Naive thymus-derived CD4-positive, alpha-beta T cell (primary cell): ENCODE measurements at regions not wholly inside any gene's neighbourhood (a gene's known extent, or its start where the extent isn't known, plus 50 kb on each side); places are given as distances from the start of the nearest gene placed in this dataset.
"Not testable (repeated sequence)": the region's sequence is repeated elsewhere in the genome, so short reads cannot be mapped to it uniquely, and the experiment has no call there.

ENCODE experiments used
- ATAC-seq: fragments of 150-1000 bp; cut with Tn5 transposase; 2 replicates; pipeline ENCODE4 v1.10.0; 2021; ENCODE audit warnings: mild to moderate bottlenecking, moderate library complexity
- CTCF ChIA-PET: fragments of 350-600 bp; sonication (Branson Sonifier 250); formaldehyde crosslinking; loops from one replicate; lab custom pipeline; 2021; ENCODE audit warnings: antibody characterized with exemption; lab: Charles Lee
- POLR2A ChIA-PET: fragments of 350-600 bp; sonication (Branson Sonifier 250); formaldehyde crosslinking; loops from one replicate; lab custom pipeline; 2021; ENCODE audit warnings: antibody characterized with exemption, inconsistent platforms; lab: Charles Lee
- DNase-seq, 9 donors: peaks; one replicate each; pipeline versions ENCODE4 v3.0.0 to v3.0.0-alpha.2; 2020 to 2022; ENCODE audit warnings: mixed read lengths in 1 of 9
- H3K27ac ChIP-seq: one replicate; pipeline ENCODE4 v1.7.0; 2013; ENCODE audit warnings: mild to moderate bottlenecking, low read depth, low read length, moderate library complexity
- H3K27me3 ChIP-seq, 2 donors: one replicate each; pipeline ENCODE4 v1.7.0; 2013; ENCODE audit warnings: low read length in 2 of 2, mild to moderate bottlenecking in 2 of 2, moderate library complexity in 2 of 2; ENCODE audit not compliant: control insufficient read depth in 2 of 2, insufficient read depth in 2 of 2
- H3K36me3 ChIP-seq, 3 experiments: 1 replicate in 2 of 3; 2 replicates in 1 of 3; pipeline ENCODE4 v1.7.0; 2013; ENCODE audit warnings: low read length in 3 of 3, mild to moderate bottlenecking in 3 of 3, moderate library complexity in 1 of 3; ENCODE audit not compliant: insufficient read depth in 3 of 3, control insufficient read depth in 2 of 3
- H3K4me1 ChIP-seq, 2 donors: one replicate each; pipeline ENCODE4 v1.7.0; 2013; ENCODE audit warnings: low read length in 2 of 2, mild to moderate bottlenecking in 2 of 2, moderate library complexity in 1 of 2; ENCODE audit not compliant: control insufficient read depth in 2 of 2, insufficient read depth in 2 of 2
- H3K4me3 ChIP-seq: 2 replicates; pipeline ENCODE4 v1.7.0; 2013; ENCODE audit warnings: mild to moderate bottlenecking, low read length
- H3K9me3 ChIP-seq, 3 experiments: 1 replicate in 2 of 3; 2 replicates in 1 of 3; pipeline ENCODE4 v1.7.0; 2013; ENCODE audit warnings: low read length in 3 of 3; ENCODE audit not compliant: control insufficient read depth in 2 of 3
- H3K27ac Mint-ChIP-seq, 9 donors: one replicate each; pipeline ENCODE4 v1.8.0; 2020 to 2022; ENCODE audit warnings: mixed read lengths in 9 of 9, mild to moderate bottlenecking in 8 of 9, moderate library complexity in 5 of 9, inconsistent platforms in 2 of 9
- H3K27me3 Mint-ChIP-seq, 5 donors: one replicate each; pipeline ENCODE4 v1.8.0; 2021 to 2022; ENCODE audit warnings: mixed read lengths in 5 of 5, mild to moderate bottlenecking in 1 of 5
- H3K36me3 Mint-ChIP-seq, 5 donors: one replicate each; pipeline ENCODE4 v1.8.0; 2020 to 2022; ENCODE audit warnings: mixed read lengths in 5 of 5, mild to moderate bottlenecking in 3 of 5, inconsistent platforms in 1 of 5
- H3K4me1 Mint-ChIP-seq, 7 donors: one replicate each; pipeline ENCODE4 v1.8.0; 2020 to 2022; ENCODE audit warnings: mixed read lengths in 7 of 7, mild to moderate bottlenecking in 3 of 7, inconsistent platforms in 1 of 7
- H3K4me3 Mint-ChIP-seq, 10 donors: one replicate each; pipeline ENCODE4 v1.8.0; 2020 to 2022; ENCODE audit warnings: mild to moderate bottlenecking in 10 of 10, mixed read lengths in 10 of 10, moderate library complexity in 6 of 10, inconsistent platforms in 2 of 10
- H3K9me3 Mint-ChIP-seq, 11 donors: one replicate each; pipeline ENCODE4 v1.8.0; 2020 to 2022; ENCODE audit warnings: mixed read lengths in 11 of 11, mild to moderate bottlenecking in 4 of 11, inconsistent platforms in 1 of 11, moderate library complexity in 1 of 11
- intact Hi-C, 2 donors: fragments of 100-400 bp; cut with micrococcal nuclease; formaldehyde crosslinking; loops; one replicate each; pipeline ENCODE4 v1.15.1; 2023

DNA sequence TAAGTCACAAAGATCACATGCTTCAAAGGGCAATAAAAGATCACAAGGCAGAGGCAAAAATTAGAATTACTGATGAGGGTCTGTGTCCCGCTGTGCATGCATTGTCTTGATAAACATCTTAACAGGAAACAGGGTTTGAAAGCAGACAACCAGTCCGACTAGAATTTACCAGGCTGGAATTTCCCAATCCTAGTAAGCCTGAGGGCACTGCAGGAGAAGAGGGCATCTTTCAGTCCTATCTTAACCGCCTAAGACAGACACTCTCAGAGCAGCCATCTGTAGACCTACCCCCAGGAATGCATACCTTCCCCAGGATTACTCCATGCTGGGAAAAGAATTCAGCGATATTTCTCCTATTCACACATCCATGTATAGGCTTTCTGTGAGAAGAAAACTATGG, 465.8 kb upstream of the TMEFF2 start:
- H3K27ac Mint-ChIP-seq, H3K4me1 ChIP-seq, H3K27ac ChIP-seq, H3K4me1 Mint-ChIP-seq, POLR2A ChIA-PET, H3K36me3 ChIP-seq, H3K9me3 Mint-ChIP-seq, H3K27me3 ChIP-seq, DNase-seq, CTCF ChIA-PET, H3K4me3 Mint-ChIP-seq, H3K36me3 Mint-ChIP-seq, H3K4me3 ChIP-seq, intact Hi-C loops, H3K27me3 Mint-ChIP-seq, H3K9me3 ChIP-seq, ATAC-seq: not testable (repeated sequence)

DNA sequence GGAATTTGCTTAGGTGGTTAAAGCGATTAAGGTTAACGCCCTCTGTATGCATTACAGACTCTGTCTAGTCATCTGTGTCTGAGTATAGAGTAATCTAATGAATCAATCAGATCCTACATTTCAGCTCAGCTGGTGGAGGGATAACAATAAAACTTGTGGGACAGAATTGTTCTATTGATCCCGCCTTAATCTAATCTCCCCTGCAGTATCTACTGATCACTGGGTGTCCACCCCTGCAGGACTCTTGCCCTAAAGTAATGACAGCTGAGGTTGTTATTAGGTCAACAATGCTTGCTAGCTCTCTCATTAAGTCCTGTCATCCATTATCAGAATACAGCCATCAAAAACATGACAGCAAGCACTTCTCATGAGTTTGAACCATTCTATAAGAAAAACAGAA, 462.6 kb upstream of the TMEFF2 start:
- Histone ChIP-seq H3K27ac (no peak overlapping the region), H3K9me3 (no peaks in the 10 kb centered on the region), H3K4me3 (no peak overlapping the region), H3K36me3 (no peaks in the 10 kb centered on the region), H3K27me3 (no peaks in the 10 kb centered on the region), H3K4me1 (no peaks in the 10 kb centered on the region)
- ChIA-PET POLR2A (no interaction called here), CTCF (no interaction called here)
- Mint-ChIP-seq H3K27ac (no peak overlapping the region), H3K36me3 (no peaks in the 10 kb centered on the region), H3K9me3 (peaks cover 0 to 5% (median 0%) of the 10 kb centered on the region in 11 donors), H3K4me3 (no peak overlapping the region), H3K27me3 (no peaks in the 10 kb centered on the region), H3K4me1 (no peaks in the 10 kb centered on the region)
- intact Hi-C loops, result no loop called here
- ATAC-seq (no peak), DNase-seq (no peak)

- no peaks in the 10 kb centered on the region for H3K27me3 ChIP-seq
- intact Hi-C loops, result no loop called here
- Mint-ChIP-seq H3K4me3 (no peak overlapping the region), H3K27me3 (no peaks in the 10 kb centered on the region), H3K36me3 (no peaks in the 10 kb centered on the region), H3K4me1 (no peaks in the 10 kb centered on the region), H3K9me3 (peaks cover 0 to 5% (median 0%) of the 10 kb centered on the region in 11 donors), H3K27ac (no peak overlapping the region)
- H3K9me3 ChIP-seq, result no peaks in the 10 kb centered on the region
- no peak overlapping the region for H3K27ac ChIP-seq
- DNase-seq (no peak), ATAC-seq (no peak)
- no peaks in the 10 kb centered on the region for H3K36me3 ChIP-seq
- H3K4me3 ChIP-seq, result no peak overlapping the region
- ChIA-PET CTCF (no interaction called here), POLR2A (no interaction called here)
- H3K4me1 ChIP-seq, result no peaks in the 10 kb centered on the region
These were observed 461.2 kb upstream of the TMEFF2 start for GRCh38 chr2:192655916-192656315.

DNA sequence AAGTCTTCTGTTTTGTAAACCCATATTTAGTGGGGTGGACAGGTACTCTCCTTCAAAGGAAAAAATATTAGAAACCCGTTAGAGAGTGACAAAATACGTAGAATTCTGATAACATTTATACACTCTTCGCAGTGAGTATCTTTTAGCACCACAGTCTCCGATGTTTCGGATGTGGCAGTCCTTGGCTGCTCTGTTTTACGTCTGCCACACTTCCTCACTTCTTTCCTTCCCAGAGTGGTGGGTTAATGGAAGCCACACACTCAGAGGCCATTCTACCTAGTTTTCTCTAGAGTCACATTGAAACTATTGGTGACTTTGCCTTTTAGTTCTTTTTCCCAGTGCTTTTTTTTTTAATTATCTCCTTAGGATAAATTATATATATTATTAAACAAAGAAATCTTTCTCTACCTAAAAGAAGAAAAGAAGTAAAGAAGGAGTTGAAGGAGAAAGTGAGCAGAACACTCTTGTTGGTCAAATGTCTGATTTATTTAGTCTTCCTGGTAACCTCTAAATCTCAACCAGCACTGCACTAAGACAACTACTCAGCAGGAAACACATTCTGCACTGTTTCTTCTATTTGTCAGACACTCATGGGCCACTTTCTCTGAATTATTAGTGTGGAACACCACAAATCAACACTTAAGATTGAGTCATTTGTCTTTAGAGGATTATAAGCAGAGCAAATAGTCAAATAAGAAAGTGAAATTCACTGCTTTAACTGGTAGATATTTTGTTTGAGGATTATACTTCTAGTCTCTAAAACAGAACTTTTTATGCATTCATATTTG, 451.3 kb upstream of the TMEFF2 start:
- POLR2A ChIA-PET, result no interaction called here
- H3K4me3 Mint-ChIP-seq, result no peak overlapping the region
- CTCF ChIA-PET, result no interaction called here
- H3K36me3 Mint-ChIP-seq, result no peaks in the 10 kb centered on the region
- H3K27me3 Mint-ChIP-seq, result no peaks in the 10 kb centered on the region
- H3K9me3 Mint-ChIP-seq, result peaks cover 0 to 4% (median 0%) of the 10 kb centered on the region in 11 donors
- H3K27ac ChIP-seq, result no peak overlapping the region
- no peak overlapping the region for H3K27ac Mint-ChIP-seq
- intact Hi-C loops, result no loop called here
- H3K27me3 ChIP-seq, result no peaks in the 10 kb centered on the region
- no peaks in the 10 kb centered on the region for H3K9me3 ChIP-seq
- H3K4me1 ChIP-seq, result no peaks in the 10 kb centered on the region
- H3K4me3 ChIP-seq, result no peak overlapping the region
- ATAC-seq, result no peak
- DNase-seq, result no peak
- no peaks in the 10 kb centered on the region for H3K36me3 ChIP-seq
- H3K4me1 Mint-ChIP-seq, result no peaks in the 10 kb centered on the region

DNA sequence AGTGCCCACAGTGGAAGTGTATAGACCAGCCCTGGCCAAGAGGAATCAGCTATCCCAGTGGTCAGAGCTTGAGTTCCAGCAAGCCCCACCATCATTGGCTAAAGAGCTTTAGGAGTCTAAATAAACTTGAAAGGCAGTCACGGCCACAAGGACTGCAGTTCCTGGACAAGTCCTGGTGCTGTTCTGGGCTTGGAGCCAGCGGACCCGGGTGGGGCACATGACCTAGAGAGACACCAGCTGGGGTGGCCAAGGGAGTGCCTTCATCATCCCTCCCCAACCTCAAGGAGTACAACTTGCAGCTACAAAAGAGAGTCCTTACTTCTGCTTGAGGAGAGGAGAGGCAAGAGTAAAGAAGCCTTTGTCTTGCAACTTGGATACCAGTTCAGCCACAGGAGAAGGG, 439.8 kb upstream of the TMEFF2 start:
- H3K27me3 ChIP-seq, result no peaks in the 10 kb centered on the region
- H3K9me3 Mint-ChIP-seq, result peaks cover 0 to 11% (median 2%) of the 10 kb centered on the region in 11 donors
- H3K27ac ChIP-seq, result no peak overlapping the region
- H3K27ac Mint-ChIP-seq, result no peak overlapping the region
- H3K36me3 Mint-ChIP-seq, result no peaks in the 10 kb centered on the region
- no peaks in the 10 kb centered on the region for H3K9me3 ChIP-seq
- no peaks in the 10 kb centered on the region for H3K27me3 Mint-ChIP-seq
- intact Hi-C loops, result no loop called here
- H3K4me3 Mint-ChIP-seq, result no peak overlapping the region
- no peaks in the 10 kb centered on the region for H3K36me3 ChIP-seq
- ChIA-PET CTCF (no interaction called here), POLR2A (no interaction called here)
- H3K4me1 ChIP-seq, result no peaks in the 10 kb centered on the region
- DNase-seq, result no peak
- no peaks in the 10 kb centered on the region for H3K4me1 Mint-ChIP-seq
- H3K4me3 ChIP-seq, result no peak overlapping the region
- no peak for ATAC-seq

DNA sequence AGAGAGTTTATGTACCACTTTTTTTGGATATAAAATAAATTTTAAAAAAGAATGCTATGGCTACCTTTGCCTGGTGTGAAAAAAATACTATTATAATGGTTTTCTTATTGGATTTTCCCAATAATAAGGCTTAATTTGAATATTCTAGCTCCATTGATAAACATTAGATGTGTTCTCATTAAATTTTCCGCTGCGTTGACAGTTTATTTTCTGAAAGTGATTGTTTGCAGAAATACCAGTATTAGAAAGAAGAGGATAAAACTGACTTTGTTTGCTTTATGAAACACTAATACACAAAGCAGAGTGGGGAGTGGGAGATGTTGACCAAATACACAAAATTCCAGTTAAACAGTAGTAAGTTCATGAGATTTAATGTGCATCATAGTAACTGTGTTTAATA, 433.3 kb upstream of the TMEFF2 start:
- no peak overlapping the region for H3K27ac ChIP-seq
- ATAC-seq (no peak), DNase-seq (no peak)
- H3K36me3 ChIP-seq, result no peaks in the 10 kb centered on the region
- intact Hi-C loops, result no loop called here
- no peaks in the 10 kb centered on the region for H3K27me3 ChIP-seq
- H3K4me3 Mint-ChIP-seq, result no peak overlapping the region
- POLR2A ChIA-PET, result no interaction called here
- no peaks in the 10 kb centered on the region for H3K9me3 Mint-ChIP-seq
- no peak overlapping the region for H3K4me3 ChIP-seq
- H3K27ac Mint-ChIP-seq, result no peak overlapping the region
- CTCF ChIA-PET, result no interaction called here
- no peaks in the 10 kb centered on the region for H3K9me3 ChIP-seq
- no peaks in the 10 kb centered on the region for H3K4me1 Mint-ChIP-seq
- H3K4me1 ChIP-seq, result no peaks in the 10 kb centered on the region
- no peaks in the 10 kb centered on the region for H3K27me3 Mint-ChIP-seq
- no peaks in the 10 kb centered on the region for H3K36me3 Mint-ChIP-seq

- H3K4me1 Mint-ChIP-seq, result no peaks in the 10 kb centered on the region
- no peak overlapping the region for H3K4me3 ChIP-seq
- no peak overlapping the region for H3K4me3 Mint-ChIP-seq
- intact Hi-C loops, result no loop called here
- no peaks in the 10 kb centered on the region for H3K4me1 ChIP-seq
- H3K36me3 Mint-ChIP-seq, result no peaks in the 10 kb centered on the region
- no peak overlapping the region for H3K27ac Mint-ChIP-seq
- H3K9me3 ChIP-seq, result no peaks in the 10 kb centered on the region
- ChIA-PET POLR2A (no interaction called here), CTCF (no interaction called here)
- ATAC-seq (no peak), DNase-seq (no peak)
- no peaks in the 10 kb centered on the region for H3K27me3 ChIP-seq
- H3K9me3 Mint-ChIP-seq, result peaks cover 0 to 1% (median 0%) of the 10 kb centered on the region in 11 donors
- H3K27me3 Mint-ChIP-seq, result no peaks in the 10 kb centered on the region
- no peak overlapping the region for H3K27ac ChIP-seq
- H3K36me3 ChIP-seq, result no peaks in the 10 kb centered on the region
These were observed 420.4 kb upstream of the TMEFF2 start for GRCh38 chr2:192615105-192615504.
